Progenitor cell of endocrine pancreas (in vitro differentiated cells): ENCODE measurements at regions not wholly inside any gene's neighbourhood (a gene's known extent, or its start where the extent isn't known, plus 50 kb on each side); places are given as distances from the start of the nearest gene placed in this dataset.

Experiments
- DNase-seq: peaks from one replicate; pipeline ENCODE4 v3.0.0; 2021; ENCODE audit warnings: low spot score; ENCODE audit not compliant: unreplicated experiment
- H3K27ac Mint-ChIP-seq: 2 replicates; pipeline ENCODE4 v1.8.0; 2021; ENCODE audit warnings: mild to moderate bottlenecking, moderate library complexity, mixed read lengths
- H3K27me3 Mint-ChIP-seq: 2 replicates; pipeline ENCODE4 v1.8.0; 2021; ENCODE audit warnings: mixed read lengths
- H3K36me3 Mint-ChIP-seq: 2 replicates; pipeline ENCODE4 v1.8.0; 2022; ENCODE audit warnings: mixed read lengths; ENCODE audit not compliant: insufficient read depth
- H3K4me1 Mint-ChIP-seq: 2 replicates; pipeline ENCODE4 v1.8.0; 2021; ENCODE audit warnings: low read depth, mixed read lengths
- H3K4me3 Mint-ChIP-seq: 2 replicates; pipeline ENCODE4 v1.8.0; 2021; ENCODE audit warnings: low read depth, mild to moderate bottlenecking, moderate library complexity, mixed read lengths
- H3K9me3 Mint-ChIP-seq: 2 replicates; pipeline ENCODE4 v1.8.0; 2021; ENCODE audit warnings: low read depth, mixed read lengths
- CTCF ChIP-seq: fragments of 200-600 bp; sonication (generic); IDR thresholded peaks from one replicate; pipeline ENCODE4 v1.5.0; 2021; ENCODE audit warnings: antibody characterized with exemption, mild to moderate bottlenecking; ENCODE audit not compliant: unreplicated experiment

- peaks cover 10% of the 10 kb centered on the region for H3K9me3 Mint-ChIP-seq
- H3K4me1 Mint-ChIP-seq, result peaks cover 4% of the 10 kb centered on the region
- no peak for DNase-seq
- TF ChIP-seq CTCF, result no peak
- no peak overlapping the region for H3K27ac Mint-ChIP-seq
- no peaks in the 10 kb centered on the region for H3K36me3 Mint-ChIP-seq
- no peak overlapping the region for H3K4me3 Mint-ChIP-seq
- no peaks in the 10 kb centered on the region for H3K27me3 Mint-ChIP-seq
Measured at GRCh38 chr21:15592957-15593356, 136.8 kb upstream of the USP25 start.

GRCh38 chr21:15601390-15601789, 128.4 kb upstream of the USP25 start:
- Mint-ChIP-seq H3K27me3 (no peaks in the 10 kb centered on the region), H3K36me3 (no peaks in the 10 kb centered on the region), H3K4me3 (no peak overlapping the region), H3K4me1 (peaks cover 5% of the 10 kb centered on the region), H3K27ac (no peak overlapping the region), H3K9me3 (peaks cover 13% of the 10 kb centered on the region)
- TF ChIP-seq CTCF, result no peak
- DNase-seq, result no peak

DNA sequence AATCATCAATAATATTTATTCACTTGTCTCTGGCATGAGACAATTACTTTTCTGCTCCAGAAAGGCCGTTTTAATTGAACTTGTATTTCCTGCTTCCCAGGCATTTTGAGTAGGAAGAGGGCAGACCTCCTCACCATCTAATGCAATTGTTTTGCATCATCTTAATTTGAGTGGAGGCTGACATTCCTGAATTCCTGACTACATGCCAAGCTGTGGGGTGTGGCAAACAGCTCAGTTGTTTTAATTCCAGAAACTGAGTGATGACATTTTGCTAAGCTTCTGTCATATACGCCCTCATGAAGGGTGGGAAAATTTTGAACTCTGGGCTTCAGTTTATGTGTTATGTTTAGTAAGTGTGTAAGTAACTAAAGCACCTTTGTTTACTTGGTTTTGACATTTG, 125.4 kb upstream of the USP25 start:
- Mint-ChIP-seq H3K4me3 (no peak overlapping the region), H3K9me3 (no peaks in the 10 kb centered on the region), H3K27me3 (no peaks in the 10 kb centered on the region), H3K4me1 (peaks cover 5% of the 10 kb centered on the region), H3K36me3 (no peaks in the 10 kb centered on the region), H3K27ac (no peak overlapping the region)
- no peak for TF ChIP-seq CTCF
- no peak for DNase-seq

DNA sequence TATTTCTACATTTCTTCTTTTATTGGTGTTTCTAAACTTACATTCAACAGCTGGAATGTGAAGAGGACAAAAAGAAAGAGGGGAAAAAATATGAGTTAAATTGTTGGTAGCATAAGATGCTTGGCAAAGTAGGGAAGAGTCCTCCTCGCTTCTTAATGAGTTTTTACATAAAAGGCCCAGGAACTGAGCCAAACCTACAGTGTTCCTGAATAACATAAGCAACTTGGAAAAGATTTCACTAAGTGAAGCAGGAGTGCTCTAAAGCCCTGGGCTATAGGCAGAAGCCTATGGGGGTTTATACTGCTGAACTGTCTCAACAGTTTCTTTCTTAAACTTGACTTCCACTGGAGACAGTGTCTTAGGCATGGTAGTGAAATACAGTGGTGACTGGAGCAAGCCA, 115.0 kb upstream of the USP25 start:
- Mint-ChIP-seq H3K4me1 (peaks cover 3% of the 10 kb centered on the region), H3K27me3 (peaks cover 5% of the 10 kb centered on the region), H3K9me3 (peaks cover 17% of the 10 kb centered on the region), H3K27ac (no peak overlapping the region), H3K4me3 (no peak overlapping the region), H3K36me3 (peaks cover 1% of the 10 kb centered on the region)
- no peak for TF ChIP-seq CTCF
- DNase-seq, result no peak

DNA sequence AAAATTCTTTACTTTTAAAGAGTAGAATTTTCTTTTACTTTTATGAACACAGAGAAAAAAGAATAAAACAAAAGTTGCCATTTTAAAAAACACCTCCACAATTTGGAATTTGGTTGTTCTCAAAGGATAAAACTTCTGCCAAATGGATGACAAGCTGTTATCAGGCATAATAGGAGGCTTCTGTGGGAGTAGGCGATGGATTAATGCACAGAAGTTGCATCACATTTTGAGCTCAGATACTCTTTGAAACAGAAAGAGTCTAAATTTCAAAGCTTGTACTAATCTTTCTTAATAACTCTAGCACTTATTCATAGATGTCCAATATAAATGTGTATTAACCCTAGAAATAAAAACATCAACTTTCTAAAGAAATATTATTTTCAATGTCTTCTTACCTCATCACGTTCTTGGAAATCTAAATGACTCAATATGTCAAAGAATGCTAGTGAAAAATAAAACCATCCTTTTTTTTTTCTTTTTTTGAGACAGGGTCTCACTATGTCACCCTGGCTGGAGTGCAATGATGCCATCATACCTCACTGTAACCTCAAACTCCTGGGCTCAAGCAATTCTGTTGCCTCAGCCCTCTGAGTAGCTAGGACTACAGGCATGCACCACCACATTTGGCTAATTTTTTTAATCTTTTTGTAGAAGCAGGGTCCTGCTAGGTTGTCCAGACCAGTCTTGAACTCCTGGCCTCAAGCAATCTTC, 112.8 kb upstream of the USP25 start:
- no peak for DNase-seq
- Mint-ChIP-seq H3K27me3 (peaks cover 8% of the 10 kb centered on the region), H3K4me1 (peaks cover 3% of the 10 kb centered on the region), H3K9me3 (peaks cover 13% of the 10 kb centered on the region), H3K4me3 (no peak overlapping the region), H3K36me3 (peaks cover 1% of the 10 kb centered on the region), H3K27ac (no peak overlapping the region)
- no peak for TF ChIP-seq CTCF
